COR-L47 (cell line): ENCODE measurements at regions not wholly inside any gene's neighbourhood (a gene's known extent, or its start where the extent isn't known, plus 50 kb on each side); places are given as distances from the start of the nearest gene placed in this dataset.
A peak's percentile ranks its signal among the peaks of the same experiment; 100 is the strongest.
"Not testable (repeated sequence)": the region's sequence is repeated elsewhere in the genome, so short reads cannot be mapped to it uniquely, and the experiment has no call there.

Experiments used
- DNase-seq: peaks from one replicate; lab custom pipeline; 2025; lab: John Stamatoyannopoulos, UW

GRCh38 chrX:82528525-82528924, 979.6 kb upstream of the POU3F4 start:
- no peak for DNase-seq

GRCh38 chrX:82534086-82534597, 973.9 kb upstream of the POU3F4 start:
- DNase-seq: peak; percentile 51

- not testable (repeated sequence) for DNase-seq
These were observed 970.9 kb upstream of the POU3F4 start for GRCh38 chrX:82537205-82537604.

GRCh38 chrX:82541822-82542221, 966.3 kb upstream of the POU3F4 start:
- no peak for DNase-seq

GRCh38 chrX:82552201-82552600, 955.9 kb upstream of the POU3F4 start:
- peak; percentile 3 for DNase-seq

GRCh38 chrX:82556588-82556987, 951.5 kb upstream of the POU3F4 start:
- no peak for DNase-seq

GRCh38 chrX:82585868-82586267, 922.2 kb upstream of the POU3F4 start:
- no peak for DNase-seq

- DNase-seq: no peak
These were observed 918.7 kb upstream of the POU3F4 start for GRCh38 chrX:82589410-82589809.

GRCh38 chrX:82591421-82591820, 916.7 kb upstream of the POU3F4 start:
- no peak for DNase-seq

GRCh38 chrX:82626978-82627377, 881.1 kb upstream of the POU3F4 start:
- DNase-seq: no peak

GRCh38 chrX:82627568-82627967, 880.5 kb upstream of the POU3F4 start:
- DNase-seq: no peak

GRCh38 chrX:82648062-82648461, 860.0 kb upstream of the POU3F4 start:
- DNase-seq: no peak

- no peak for DNase-seq
These were observed 858.4 kb upstream of the POU3F4 start for GRCh38 chrX:82649645-82650044.

GRCh38 chrX:82658492-82658891, 849.6 kb upstream of the POU3F4 start:
- DNase-seq: no peak

- DNase-seq: no peak
These were observed 841.7 kb upstream of the POU3F4 start for GRCh38 chrX:82666355-82666754.

- no peak for DNase-seq
These were observed 833.0 kb upstream of the POU3F4 start for GRCh38 chrX:82675104-82675503.

- DNase-seq: no peak
These were observed 831.7 kb upstream of the POU3F4 start for GRCh38 chrX:82676386-82676785.

- DNase-seq: no peak
These were observed 830.8 kb upstream of the POU3F4 start for GRCh38 chrX:82677286-82677685.

- DNase-seq: no peak
These were observed 815.1 kb upstream of the POU3F4 start for GRCh38 chrX:82692991-82693390.

- no peak for DNase-seq
These were observed 813.0 kb upstream of the POU3F4 start for GRCh38 chrX:82695066-82695465.

- no peak for DNase-seq
These were observed 804.5 kb upstream of the POU3F4 start for GRCh38 chrX:82703551-82703950.

GRCh38 chrX:82711457-82711856, 796.6 kb upstream of the POU3F4 start:
- DNase-seq: no peak

- no peak for DNase-seq
These were observed 786.2 kb upstream of the POU3F4 start for GRCh38 chrX:82721891-82722290.

- DNase-seq: no peak
These were observed 784.3 kb upstream of the POU3F4 start for GRCh38 chrX:82723806-82724205.

- not testable (repeated sequence) for DNase-seq
These were observed 780.7 kb upstream of the POU3F4 start for GRCh38 chrX:82727436-82727835.
